SJCRH30 (cell line): ENCODE measurements at regions not wholly inside any gene's neighbourhood (a gene's known extent, or its start where the extent isn't known, plus 50 kb on each side); places are given as distances from the start of the nearest gene placed in this dataset.

Experiments
- DNase-seq, 2 experiments: peaks; one replicate each; pipeline ENCODE4 v3.0.0-alpha.2; 2015 to 2020
- H3K27ac ChIP-seq: fragments of 250-450 bp; sonication (Bioruptor Pico); 2 replicates; pipeline ENCODE4 v1.5.1; 2020; ENCODE audit warnings: mild to moderate bottlenecking, moderate library complexity
- H3K27me3 ChIP-seq: fragments of 250-450 bp; sonication (Bioruptor Pico); 2 replicates; pipeline ENCODE4 v1.5.1; 2020; ENCODE audit warnings: mild to moderate bottlenecking, moderate library complexity
- H3K36me3 ChIP-seq: fragments of 250-450 bp; sonication (Bioruptor Pico); 2 replicates; pipeline ENCODE4 v1.5.1; 2020; ENCODE audit warnings: mild to moderate bottlenecking, moderate library complexity
- H3K4me1 ChIP-seq: fragments of 250-450 bp; sonication (Bioruptor Pico); 2 replicates; pipeline ENCODE4 v1.5.1; 2020; ENCODE audit warnings: mild to moderate bottlenecking, moderate library complexity
- H3K4me3 ChIP-seq: fragments of 250-450 bp; sonication (Bioruptor Pico); 2 replicates; pipeline ENCODE4 v1.5.1; 2020; ENCODE audit warnings: mild to moderate bottlenecking, moderate library complexity
- H3K9me3 ChIP-seq: fragments of 250-450 bp; sonication (Bioruptor Pico); replicated peaks from 2 replicates; pipeline ENCODE4 v1.5.1; 2020; ENCODE audit warnings: mild to moderate bottlenecking, moderate library complexity

DNA sequence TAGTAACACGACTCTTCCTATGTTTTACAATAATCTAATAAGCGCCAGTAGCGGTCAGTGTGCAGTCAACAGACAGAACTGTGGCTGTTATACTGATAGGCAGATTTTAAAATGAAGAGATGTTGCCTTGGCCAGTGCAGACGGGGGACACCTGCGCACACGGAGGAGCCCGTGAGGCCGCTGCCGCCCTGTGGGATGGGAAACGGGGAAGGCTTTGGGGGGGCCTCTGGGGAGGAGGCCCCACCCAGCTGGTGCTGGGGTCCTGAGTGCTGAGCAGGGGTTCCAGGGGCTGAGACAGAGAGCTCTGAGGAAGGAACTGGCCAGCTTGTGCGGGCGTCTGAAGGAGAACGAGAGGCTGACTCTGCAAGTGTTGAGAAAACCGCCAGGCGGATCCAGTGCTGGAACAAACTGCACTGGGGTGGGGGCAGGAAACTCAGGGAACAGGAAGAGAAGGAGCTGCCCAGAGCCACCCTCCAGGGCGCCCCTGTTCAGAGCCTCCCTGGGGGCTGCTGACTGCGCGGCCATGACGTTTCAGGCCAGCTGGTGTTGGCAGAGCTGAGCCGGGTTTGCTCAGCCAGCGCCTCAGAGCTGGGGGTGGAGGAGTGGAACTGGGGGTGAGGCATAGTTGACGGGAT is 426.4 kb downstream of the TCERG1L start:
- no peaks in the 10 kb centered on the region for H3K27me3 ChIP-seq
- no peak overlapping the region for H3K27ac ChIP-seq
- H3K36me3 ChIP-seq: no peaks in the 10 kb centered on the region
- H3K4me1 ChIP-seq: no peaks in the 10 kb centered on the region
- no peaks in the 10 kb centered on the region for H3K9me3 ChIP-seq
- DNase-seq: no peak
- no peak overlapping the region for H3K4me3 ChIP-seq

DNA sequence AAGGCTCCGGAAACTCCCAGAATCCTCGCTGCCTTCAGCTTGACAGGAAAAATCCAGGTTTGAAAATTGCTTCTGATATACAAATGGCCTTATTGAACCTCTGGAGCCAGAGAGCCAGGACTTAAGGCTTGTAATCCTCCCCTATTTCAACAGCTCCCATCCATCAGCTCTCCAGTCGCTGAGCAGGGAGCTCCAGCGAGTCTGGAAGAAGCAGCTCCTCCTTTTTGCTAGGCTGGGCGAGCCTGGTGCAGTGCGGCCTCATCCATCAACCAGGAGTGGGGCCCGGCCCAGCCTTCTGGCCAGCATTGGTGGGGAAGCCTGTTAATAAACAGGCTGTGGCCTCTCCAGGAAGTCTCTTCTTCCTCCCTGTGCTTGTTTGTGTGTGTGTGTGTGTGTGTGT is 424.4 kb downstream of the TCERG1L start:
- Histone ChIP-seq H3K9me3 (no peaks in the 10 kb centered on the region), H3K36me3 (no peaks in the 10 kb centered on the region), H3K4me1 (no peaks in the 10 kb centered on the region), H3K27ac (no peak overlapping the region), H3K4me3 (no peak overlapping the region), H3K27me3 (no peaks in the 10 kb centered on the region)
- DNase-seq: no peak

DNA sequence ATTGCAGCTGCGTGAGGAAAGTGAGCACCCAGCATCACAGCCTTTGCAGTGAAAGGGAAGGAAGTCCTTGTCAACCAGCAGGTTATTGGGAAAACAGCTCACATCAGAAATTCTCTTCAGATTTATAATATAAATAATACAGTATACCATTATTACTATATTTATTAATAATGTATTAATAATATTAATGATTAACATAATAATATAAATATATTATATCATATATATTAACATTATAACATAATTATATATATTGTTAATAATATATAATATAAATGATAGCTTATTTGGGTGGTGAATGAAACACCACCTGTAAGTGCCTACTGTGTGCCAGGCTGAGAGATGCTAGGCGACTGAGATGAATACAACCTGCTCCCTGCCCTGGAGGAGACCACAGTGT is 423.0 kb downstream of the TCERG1L start:
- no peak overlapping the region for H3K27ac ChIP-seq
- no peak for DNase-seq
- H3K4me1 ChIP-seq: no peaks in the 10 kb centered on the region
- no peaks in the 10 kb centered on the region for H3K36me3 ChIP-seq
- H3K27me3 ChIP-seq: no peaks in the 10 kb centered on the region
- H3K4me3 ChIP-seq: no peak overlapping the region
- no peaks in the 10 kb centered on the region for H3K9me3 ChIP-seq

DNA sequence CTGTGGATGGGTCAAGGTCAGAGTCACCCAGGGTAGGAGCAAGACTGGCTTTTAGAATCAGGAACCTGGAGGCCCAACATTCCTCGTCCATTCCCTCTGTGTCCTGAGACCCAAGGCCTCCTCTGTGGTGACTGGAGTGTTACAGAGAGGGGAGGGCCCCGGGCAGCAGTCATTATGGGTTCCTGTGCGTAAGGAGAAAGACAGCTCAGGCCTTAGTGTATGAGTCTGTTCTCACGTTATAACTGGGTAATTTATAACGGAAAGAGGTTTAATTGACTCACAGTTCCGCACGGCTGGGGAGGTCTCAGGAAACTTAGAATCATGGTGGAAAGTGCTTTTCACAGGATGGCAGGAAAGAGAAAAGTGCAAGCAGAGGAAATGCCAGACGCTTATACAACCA is 422.3 kb downstream of the TCERG1L start:
- Histone ChIP-seq H3K9me3 (no peaks in the 10 kb centered on the region), H3K36me3 (no peaks in the 10 kb centered on the region), H3K27ac (no peak overlapping the region), H3K4me3 (no peak overlapping the region), H3K27me3 (no peaks in the 10 kb centered on the region), H3K4me1 (no peaks in the 10 kb centered on the region)
- DNase-seq: no peak

DNA sequence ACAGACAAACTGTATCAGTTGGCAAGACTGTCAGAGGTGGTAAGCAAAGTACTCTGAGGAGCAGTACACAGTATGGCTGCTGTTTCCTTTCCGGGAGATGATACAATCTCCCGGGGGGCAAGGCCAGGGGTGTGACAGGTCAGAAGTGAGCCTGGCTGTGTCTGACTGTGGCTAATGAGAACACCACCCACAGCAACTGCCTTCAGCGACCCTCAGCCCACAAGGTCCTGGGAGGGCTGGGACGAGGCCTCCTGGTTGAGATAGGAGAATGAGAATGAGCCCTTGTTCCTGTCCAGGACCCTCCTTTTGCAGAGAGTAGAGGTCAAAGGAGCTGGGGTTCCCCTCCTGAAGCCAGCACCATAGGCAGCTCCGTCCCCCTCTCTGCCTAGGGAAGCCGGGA is 421.7 kb downstream of the TCERG1L start:
- no peak overlapping the region for H3K27ac ChIP-seq
- no peaks in the 10 kb centered on the region for H3K36me3 ChIP-seq
- H3K4me3 ChIP-seq: no peak overlapping the region
- no peaks in the 10 kb centered on the region for H3K27me3 ChIP-seq
- no peaks in the 10 kb centered on the region for H3K4me1 ChIP-seq
- no peaks in the 10 kb centered on the region for H3K9me3 ChIP-seq
- no peak for DNase-seq

DNA sequence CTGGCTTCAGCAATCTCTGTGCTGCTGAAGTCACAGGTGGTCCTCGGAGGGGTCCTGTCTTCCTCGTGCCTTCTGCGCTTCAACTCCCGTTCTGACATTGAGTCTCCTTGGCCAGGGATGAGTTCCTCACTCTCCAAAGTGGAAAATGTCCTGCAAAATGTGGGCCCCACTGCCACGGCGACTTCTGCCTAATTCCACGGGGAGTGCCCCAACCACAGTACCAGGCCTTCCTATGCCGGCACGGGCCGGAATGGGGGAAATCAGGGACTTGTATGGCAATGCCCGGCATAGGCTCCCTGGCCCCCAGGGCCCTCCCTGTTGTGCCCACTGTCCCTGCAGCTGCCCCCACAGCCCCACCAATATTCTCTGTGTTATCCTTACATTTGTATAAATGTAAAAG is 420.5 kb downstream of the TCERG1L start:
- DNase-seq: no peak
- H3K4me1 ChIP-seq: no peaks in the 10 kb centered on the region
- H3K4me3 ChIP-seq: no peak overlapping the region
- no peaks in the 10 kb centered on the region for H3K9me3 ChIP-seq
- no peak overlapping the region for H3K27ac ChIP-seq
- no peaks in the 10 kb centered on the region for H3K27me3 ChIP-seq
- H3K36me3 ChIP-seq: no peaks in the 10 kb centered on the region

DNA sequence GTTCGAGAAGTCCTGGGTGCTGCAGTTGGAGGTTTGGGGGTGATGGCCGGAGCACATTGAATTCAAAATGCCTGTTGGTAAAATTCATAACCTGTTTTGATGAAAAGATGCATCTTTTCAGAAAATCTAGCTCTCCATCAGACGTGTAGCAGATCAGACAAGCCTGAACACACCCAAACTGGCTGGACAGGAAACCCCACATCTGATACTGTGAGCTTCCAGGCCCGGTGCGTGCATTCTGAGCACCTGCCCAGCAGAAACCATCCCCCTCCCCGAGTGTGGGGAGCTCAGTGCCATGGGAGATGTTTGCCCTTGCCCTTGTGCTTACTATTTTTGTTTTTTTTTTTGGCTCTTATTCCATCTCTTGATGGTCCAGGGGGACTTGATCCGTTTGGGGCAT is 417.1 kb downstream of the TCERG1L start:
- no peak overlapping the region for H3K27ac ChIP-seq
- H3K27me3 ChIP-seq: no peaks in the 10 kb centered on the region
- DNase-seq: no peak
- no peaks in the 10 kb centered on the region for H3K36me3 ChIP-seq
- H3K9me3 ChIP-seq: no peaks in the 10 kb centered on the region
- no peak overlapping the region for H3K4me3 ChIP-seq
- H3K4me1 ChIP-seq: no peaks in the 10 kb centered on the region

DNA sequence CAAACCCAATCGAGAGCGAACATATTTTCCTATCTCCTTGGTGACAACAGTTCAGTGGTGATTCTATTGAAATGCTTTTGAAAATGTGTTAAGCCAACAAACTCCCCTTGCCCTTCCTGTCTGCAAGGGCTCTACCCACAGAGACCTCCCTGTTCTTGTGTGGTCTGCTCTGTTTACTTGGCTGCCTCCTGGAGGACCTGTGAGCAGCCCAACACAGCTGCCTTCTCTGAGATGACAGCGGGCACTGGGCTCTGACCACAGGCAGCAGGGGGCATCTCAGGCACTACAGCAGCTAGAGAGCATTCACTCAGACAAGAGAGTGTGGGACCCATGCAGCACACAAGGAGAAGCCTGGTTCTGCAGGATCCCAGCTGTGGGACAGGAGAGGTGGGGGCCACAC is 416.4 kb downstream of the TCERG1L start:
- no peak overlapping the region for H3K27ac ChIP-seq
- no peaks in the 10 kb centered on the region for H3K27me3 ChIP-seq
- no peaks in the 10 kb centered on the region for H3K4me1 ChIP-seq
- no peaks in the 10 kb centered on the region for H3K9me3 ChIP-seq
- no peaks in the 10 kb centered on the region for H3K36me3 ChIP-seq
- H3K4me3 ChIP-seq: no peak overlapping the region
- peak in 1 of 2 experiments; percentile 0 for DNase-seq

DNA sequence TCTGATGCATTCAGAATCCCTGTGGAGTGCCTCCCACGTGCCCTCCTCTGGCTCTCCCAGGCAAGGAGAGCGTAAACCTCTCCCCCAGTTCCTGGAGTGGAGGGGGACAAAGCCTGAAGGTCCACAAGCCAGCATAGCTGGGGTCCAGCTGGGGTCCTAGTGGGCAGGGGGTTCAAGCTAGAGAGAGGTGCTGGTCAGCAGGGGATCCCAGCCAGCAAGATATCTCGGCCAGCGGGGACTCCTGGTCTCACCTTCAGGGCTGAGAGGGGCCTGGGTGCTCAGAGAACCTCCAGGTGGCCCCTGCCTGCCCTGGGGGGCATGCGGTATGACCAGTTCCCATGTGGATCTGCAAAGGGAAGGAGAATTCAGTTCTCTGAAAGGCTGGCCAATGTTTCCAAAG is 413.7 kb downstream of the TCERG1L start:
- Histone ChIP-seq H3K9me3 (no peaks in the 10 kb centered on the region), H3K27me3 (no peaks in the 10 kb centered on the region), H3K36me3 (no peaks in the 10 kb centered on the region), H3K27ac (no peak overlapping the region), H3K4me1 (no peaks in the 10 kb centered on the region), H3K4me3 (no peak overlapping the region)
- DNase-seq: no peak

DNA sequence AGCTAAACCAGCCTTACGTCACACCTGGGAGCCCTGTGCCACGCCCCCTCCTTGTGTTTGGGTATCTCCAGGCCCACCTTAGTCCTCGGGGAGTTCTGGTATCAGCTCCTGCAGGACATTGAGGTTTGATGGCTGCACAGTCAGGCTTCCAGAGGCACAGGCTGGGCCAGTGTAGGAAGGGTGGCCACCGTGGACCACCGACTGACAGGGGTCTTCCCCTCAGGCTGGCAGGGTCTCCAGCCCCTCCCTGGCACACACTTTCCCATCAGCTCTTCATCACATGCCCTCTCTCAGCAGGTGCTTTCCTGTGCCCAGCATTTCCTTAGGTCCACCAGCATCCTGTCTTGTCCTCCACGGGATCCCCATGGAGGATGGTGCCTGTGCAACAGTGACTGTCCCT is 413.1 kb downstream of the TCERG1L start:
- no peaks in the 10 kb centered on the region for H3K4me1 ChIP-seq
- no peak overlapping the region for H3K4me3 ChIP-seq
- no peaks in the 10 kb centered on the region for H3K9me3 ChIP-seq
- no peak for DNase-seq
- H3K27me3 ChIP-seq: no peaks in the 10 kb centered on the region
- no peaks in the 10 kb centered on the region for H3K36me3 ChIP-seq
- H3K27ac ChIP-seq: no peak overlapping the region

DNA sequence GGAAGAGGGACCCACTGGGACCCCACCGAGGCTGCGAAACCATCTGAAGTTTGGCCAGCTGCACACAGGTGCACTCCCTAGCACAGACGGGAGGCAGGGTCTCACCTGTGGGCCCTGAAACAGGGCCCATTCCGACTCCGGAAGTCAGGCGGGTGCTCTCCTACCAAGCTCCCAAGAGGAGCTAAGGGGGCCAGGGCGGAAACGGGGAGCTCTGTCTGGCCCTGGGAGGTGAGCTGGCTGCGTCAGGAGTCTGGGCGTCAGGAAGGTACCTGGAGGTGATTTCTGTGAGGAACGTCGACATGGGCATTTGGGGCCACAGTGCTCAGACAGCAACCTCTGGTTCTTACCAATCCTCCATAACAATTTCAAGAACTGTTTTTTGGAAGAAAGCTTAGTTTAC is 411.7 kb downstream of the TCERG1L start:
- DNase-seq: no peak
- Histone ChIP-seq H3K4me3 (no peak overlapping the region), H3K36me3 (no peaks in the 10 kb centered on the region)

DNA sequence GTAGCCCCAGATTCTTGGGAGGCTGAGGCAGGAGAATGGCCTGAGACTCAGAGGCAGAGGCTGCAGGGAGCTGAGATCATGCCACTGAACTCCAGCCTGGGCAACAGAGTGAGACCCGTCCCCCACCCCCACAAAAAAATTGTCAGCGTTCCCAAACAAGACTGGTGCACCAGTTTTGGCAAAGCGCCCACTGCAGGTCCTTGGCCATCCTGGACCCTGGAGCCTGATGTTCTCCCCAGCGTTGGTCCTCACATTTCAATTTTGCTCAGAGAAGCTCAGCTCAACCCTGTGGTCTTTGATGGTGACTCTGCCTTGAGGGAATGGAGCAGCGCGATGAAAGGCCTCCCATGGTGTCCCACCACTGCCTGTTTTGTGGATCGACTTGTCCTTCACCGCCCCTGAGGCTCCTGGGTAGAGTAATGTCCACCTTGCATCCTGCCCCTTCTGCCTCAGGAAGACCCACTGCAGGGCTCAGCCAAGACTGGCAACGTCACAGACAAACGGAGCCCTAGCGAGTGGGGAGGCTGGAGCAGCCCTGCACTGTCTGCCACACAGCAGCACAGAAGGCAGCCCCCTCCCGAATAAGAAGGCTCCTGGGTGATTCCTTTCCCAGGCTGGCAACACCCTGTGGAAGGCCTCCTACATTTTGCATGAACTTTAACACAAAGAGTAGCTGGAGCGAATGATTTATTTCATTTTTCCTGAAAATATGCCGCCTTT is 410.9 kb downstream of the TCERG1L start:
- Histone ChIP-seq H3K27ac (no peak overlapping the region), H3K36me3 (no peaks in the 10 kb centered on the region)

More for the DNA sequence above, 411.7 kb downstream of the TCERG1L start:
- Histone ChIP-seq H3K27me3 (no peaks in the 10 kb centered on the region), H3K27ac (no peak overlapping the region), H3K9me3 (no peaks in the 10 kb centered on the region), H3K4me1 (no peaks in the 10 kb centered on the region)

DNA sequence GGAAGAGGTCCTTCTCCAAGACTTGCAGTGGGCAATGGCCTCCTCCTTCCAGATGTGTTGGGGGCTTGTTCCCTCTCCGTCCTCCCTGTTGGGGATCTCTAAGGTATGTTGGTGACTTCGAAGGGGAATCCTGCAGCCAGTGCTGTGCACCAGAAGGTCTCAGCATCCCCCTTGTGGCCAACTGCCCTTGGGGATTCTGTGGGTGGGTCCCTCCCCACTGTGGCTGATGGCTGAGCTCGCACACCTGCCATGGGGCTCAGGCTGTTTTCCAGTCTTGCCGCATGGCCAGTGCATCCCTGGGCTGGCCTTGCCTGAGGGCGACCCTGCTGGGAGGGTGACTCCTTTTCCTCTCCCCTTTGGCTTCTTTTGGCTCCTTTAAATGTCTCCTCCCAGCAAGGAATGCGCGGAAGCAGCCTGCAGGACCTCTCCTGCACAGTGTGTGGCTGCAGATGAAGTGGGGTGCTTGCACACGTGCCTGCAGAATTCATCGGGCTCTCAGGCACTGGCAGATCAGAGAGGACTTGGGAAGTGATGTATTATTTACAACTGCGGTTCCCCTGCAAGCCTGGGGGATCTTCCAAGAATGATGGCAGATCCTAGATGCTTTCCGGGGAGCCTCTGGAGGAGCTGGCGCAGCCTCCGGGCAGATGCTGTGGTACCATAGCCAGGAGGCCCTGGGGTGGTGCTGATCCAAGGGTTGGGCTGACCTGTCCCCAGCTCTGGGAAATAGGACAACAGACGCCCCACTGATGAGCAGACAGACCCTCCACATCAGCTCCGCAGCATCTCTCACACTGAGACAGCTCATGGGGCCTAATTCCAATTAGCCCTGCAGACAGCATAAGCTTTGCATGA is 410.0 kb downstream of the TCERG1L start:
- no peaks in the 10 kb centered on the region for H3K36me3 ChIP-seq
- no peak overlapping the region for H3K27ac ChIP-seq
- DNase-seq: no peak
- H3K9me3 ChIP-seq: no peaks in the 10 kb centered on the region
- no peak overlapping the region for H3K4me3 ChIP-seq
- H3K4me1 ChIP-seq: no peaks in the 10 kb centered on the region
- H3K27me3 ChIP-seq: no peaks in the 10 kb centered on the region

More for the DNA sequence above, 410.9 kb downstream of the TCERG1L start:
- H3K4me3 ChIP-seq: no peak overlapping the region
- H3K9me3 ChIP-seq: no peaks in the 10 kb centered on the region
- DNase-seq: no peak
- no peaks in the 10 kb centered on the region for H3K4me1 ChIP-seq
- no peaks in the 10 kb centered on the region for H3K27me3 ChIP-seq

DNA sequence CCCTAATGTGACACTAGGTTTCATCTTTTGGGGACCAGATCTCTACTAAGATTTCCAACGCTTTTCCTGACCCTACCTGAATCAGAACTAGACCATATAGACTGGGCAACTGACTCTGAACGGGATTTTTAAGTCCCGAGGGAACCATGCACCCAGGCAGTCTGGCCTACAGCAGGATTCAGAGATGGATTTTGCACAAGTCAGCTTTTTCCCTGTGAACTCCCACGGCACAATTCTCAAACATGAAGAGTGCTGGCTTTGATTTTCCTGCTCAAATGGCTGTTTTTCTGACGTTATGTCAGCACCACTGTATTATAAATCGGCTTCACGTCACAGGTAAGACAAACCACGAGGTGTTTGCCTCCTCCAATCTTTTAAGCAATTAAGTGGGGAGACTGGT is 409.1 kb downstream of the TCERG1L start:
- Histone ChIP-seq H3K9me3 (no peaks in the 10 kb centered on the region), H3K36me3 (no peaks in the 10 kb centered on the region), H3K27me3 (no peaks in the 10 kb centered on the region), H3K4me1 (no peaks in the 10 kb centered on the region), H3K27ac (no peak overlapping the region), H3K4me3 (no peak overlapping the region)
- DNase-seq: no peak

DNA sequence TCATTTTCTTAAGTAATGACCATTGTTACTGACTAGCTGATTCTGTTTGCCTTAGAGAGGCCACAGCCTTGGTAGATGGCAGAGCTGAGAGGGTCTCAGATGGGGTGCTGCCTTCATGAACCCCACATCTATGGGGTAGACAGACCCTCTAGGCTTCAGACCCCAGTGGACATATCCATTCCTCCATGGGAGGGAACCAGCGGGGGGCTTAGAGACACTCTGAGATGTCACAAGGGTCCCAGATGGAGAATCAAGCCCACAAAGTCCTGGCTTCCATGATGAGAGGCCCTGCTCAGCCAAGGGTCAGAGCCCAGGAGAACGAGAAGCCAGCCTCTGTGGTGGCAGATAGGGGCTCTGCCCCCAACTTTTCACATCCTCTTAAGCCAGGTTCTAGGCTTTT is 408.6 kb downstream of the TCERG1L start:
- H3K4me1 ChIP-seq: no peaks in the 10 kb centered on the region
- no peaks in the 10 kb centered on the region for H3K9me3 ChIP-seq

More for the DNA sequence above, 408.6 kb downstream of the TCERG1L start:
- no peak overlapping the region for H3K27ac ChIP-seq
- no peaks in the 10 kb centered on the region for H3K36me3 ChIP-seq
- no peaks in the 10 kb centered on the region for H3K27me3 ChIP-seq
- no peak overlapping the region for H3K4me3 ChIP-seq
- DNase-seq: no peak
